K562 (cell line): ENCODE measurements at regions not wholly inside any gene's neighbourhood (a gene's known extent, or its start where the extent isn't known, plus 50 kb on each side); places are given as distances from the start of the nearest gene placed in this dataset.

ENCODE experiments used
- ATAC-seq: fragments of 200-7000 bp; cut with Tn5 transposase; 3 replicates; pipeline ENCODE4 v1.9.1; 2020; ENCODE audit warnings: moderate library complexity
- BruUV-seq: library from RNA; stranded (reverse); fragments of 400-500 nt; replicated peaks from 2 replicates; lab custom pipeline; 2021; lab: Mats Ljungman, UMichigan
- CTCF ChIA-PET: fragments of 300-600 bp; formaldehyde crosslinking; extraction: SDS; loops from one replicate; lab custom pipeline; 2021; ENCODE audit warnings: low intra/inter-chr PET ratio; lab: Yijun Ruan, JAX
- POLR2A ChIA-PET: fragments of 300-600, 350-650 bp; sonication (Branson Sonifier 250); formaldehyde crosslinking; extraction: SDS; loops from one replicate; lab custom pipeline; 2021; ENCODE audit warnings: antibody characterized with exemption, inconsistent platforms; lab: Yijun Ruan, JAX
- DNase-seq, 4 experiments: peaks; one replicate each; pipeline versions ENCODE4 v3.0.0 to v3.0.0-alpha.2; 2011 to 2018; ENCODE audit warnings: low spot score in 3 of 4, mixed read lengths in 3 of 4; ENCODE audit errors: extremely low read depth in 1 of 4
- FAIRE-seq: peaks from 2 replicates; lab custom pipeline; 2011; peaks lifted over from hg19 to GRCh38; lab: Jason Lieb, UNC
- H2AFZ ChIP-seq: 2 replicates; pipeline ENCODE4 v1.6.0; 2011; ENCODE audit warnings: low read depth, low read length, control low read depth, inconsistent platforms
- H3K27ac ChIP-seq: fragments of 200-600 bp; 3 replicates; pipeline ENCODE4 v1.8.0; 2011; ENCODE audit warnings: low read depth, mild to moderate bottlenecking, control low read depth, inconsistent platforms, low read length, moderate library complexity, mixed read lengths; ENCODE audit errors: extremely low read depth
- H3K27me3 ChIP-seq, 2 experiments: fragments of 300-600 bp in 1 of 2; 2 replicates in 1 of 2; 3 replicates in 1 of 2; pipeline versions ENCODE4 v1.6.0 to v1.8.0; 2011; ENCODE audit warnings: inconsistent platforms in 2 of 2, low read length in 2 of 2, mild to moderate bottlenecking in 1 of 2, mixed read lengths in 1 of 2, moderate library complexity in 1 of 2; ENCODE audit not compliant: control insufficient read depth in 2 of 2, insufficient read depth in 2 of 2
- H3K36me3 ChIP-seq: fragments of 300-600 bp; 3 replicates; pipeline ENCODE4 v1.8.0; 2011; ENCODE audit warnings: mild to moderate bottlenecking, low read length, inconsistent platforms; ENCODE audit not compliant: control insufficient read depth, insufficient read depth
- H3K4me1 ChIP-seq, 2 experiments: fragments of 200-600 bp in 1 of 2; replicated peaks in 1 of 2; 2 replicates in 1 of 2; 3 replicates in 1 of 2; pipeline versions ENCODE4 v1.5.1 to v1.8.0; 2011; ENCODE audit warnings: inconsistent platforms in 2 of 2, low read length in 2 of 2, mild to moderate bottlenecking in 1 of 2, mixed read lengths in 1 of 2, moderate library complexity in 1 of 2; ENCODE audit not compliant: control insufficient read depth in 2 of 2, insufficient read depth in 2 of 2
- H3K4me2 ChIP-seq: 2 replicates; pipeline ENCODE4 v1.6.1; 2011; ENCODE audit warnings: low read length, control low read depth, inconsistent platforms, mixed read lengths; ENCODE audit not compliant: insufficient read depth
- H3K4me3 ChIP-seq: fragments of 200-600 bp; sonication (generic), shearing (Covaris generic); 2 replicates; pipeline ENCODE4 v1.5.1; 2016; ENCODE audit warnings: control low read depth, inconsistent platforms
- H3K79me2 ChIP-seq: fragments of 200-600 bp; 3 replicates; pipeline ENCODE4 v1.8.0; 2011; ENCODE audit warnings: low read length, inconsistent platforms; ENCODE audit not compliant: control insufficient read depth, insufficient read depth
- H3K9ac ChIP-seq, 2 experiments: 2 replicates each; pipeline versions ENCODE4 v1.6.0 to v1.6.1; 2011; ENCODE audit warnings: low read depth in 2 of 2, low read length in 2 of 2, control low read depth in 1 of 2, inconsistent platforms in 1 of 2, mild to moderate bottlenecking in 1 of 2, mixed read lengths in 1 of 2; ENCODE audit not compliant: insufficient read depth in 1 of 2
- H3K9me1 ChIP-seq: one replicate; pipeline ENCODE4 v1.6.0; 2011; ENCODE audit warnings: inconsistent platforms, mild to moderate bottlenecking, low read length, moderate library complexity; ENCODE audit not compliant: control insufficient read depth, insufficient read depth
- H3K9me3 ChIP-seq: replicated peaks from 2 replicates; pipeline ENCODE4 v1.5.1; 2011; ENCODE audit warnings: low read depth, low read length, inconsistent platforms; ENCODE audit not compliant: control insufficient read depth, insufficient read depth
- H4K20me1 ChIP-seq: replicated peaks from 2 replicates; pipeline ENCODE4 v1.6.1; 2011; ENCODE audit warnings: low read length, inconsistent platforms, mixed read lengths; ENCODE audit not compliant: control insufficient read depth, insufficient read depth
- HDAC3 ChIP-seq: fragments of 450-650 bp; IDR thresholded peaks from 2 replicates; pipeline ENCODE4 v1.6.1; 2018; ENCODE audit warnings: borderline replicate concordance, mild to moderate bottlenecking, moderate library complexity; ENCODE audit not compliant: partially characterized antibody
- NONO ChIP-seq, 2 experiments: fragments of 200-400 bp in 1 of 2; fragments of 450-650 bp in 1 of 2; formaldehyde crosslinking in 1 of 2; IDR thresholded peaks; 2 replicates each; pipeline ENCODE4 v1.6.1; 2017; ENCODE audit warnings: low read depth in 2 of 2, mild to moderate bottlenecking in 2 of 2, moderate library complexity in 2 of 2, low read length in 1 of 2
- RBFOX2 ChIP-seq: fragments of 200-400 bp; formaldehyde crosslinking; IDR thresholded peaks from 2 replicates; pipeline ENCODE4 v1.6.1; 2017; ENCODE audit warnings: low read depth, mild to moderate bottlenecking, low read length, moderate library complexity
- ZNF274 ChIP-seq: IDR thresholded peaks from 2 replicates; pipeline ENCODE4 v1.6.1; 2011; ENCODE audit warnings: low read depth, mild to moderate bottlenecking, low read length, moderate library complexity, borderline replicate concordance
- ZNF316 ChIP-seq: fragments of 450-650 bp; IDR thresholded peaks from 2 replicates; pipeline ENCODE4 v1.6.1; 2016
- ZNF699 ChIP-seq: fragments of 250-450 bp; sonication (Bioruptor Pico); IDR thresholded peaks from 2 replicates; pipeline ENCODE4 v1.8.0; 2021; ENCODE audit warnings: mild to moderate bottlenecking, moderate library complexity; ENCODE audit not compliant: insufficient replicate concordance
- ZNF77 ChIP-seq: fragments of 250-450 bp; sonication (Bioruptor Pico); IDR thresholded peaks from 2 replicates; pipeline ENCODE4 v1.5.0; 2020
- WGBS: fragments of 100-300 bp; shearing (Covaris generic); methylation state at CpG from one replicate; pipeline ENCODE4 v1.1.6; 2016; ENCODE audit warnings: low coverage, mixed read lengths; ENCODE audit not compliant: insufficient coverage; ENCODE audit errors: missing lambda C conversion rate; 5-methylcytosine and 5-hydroxymethylcytosine counted together
- in situ Hi-C: fragments of 300-500 bp; cut with MboI; formaldehyde crosslinking; loops from 4 replicates; pipeline ENCODE4 v1.15.0; 2018; ENCODE audit warnings: inconsistent platforms, mixed read lengths
- intact Hi-C: fragments of 100-400 bp; cut with micrococcal nuclease; formaldehyde crosslinking; loops from 2 replicates; pipeline ENCODE4 v1.14.2; 2022
- TF ChIP-seq, protein P1 (sequence below): sonication (generic); formaldehyde crosslinking; IDR thresholded peaks from 2 replicates; pipeline ENCODE4 v1.9.0; 2022; ENCODE audit warnings: mild to moderate bottlenecking, missing genetic modification reagents

DNA sequence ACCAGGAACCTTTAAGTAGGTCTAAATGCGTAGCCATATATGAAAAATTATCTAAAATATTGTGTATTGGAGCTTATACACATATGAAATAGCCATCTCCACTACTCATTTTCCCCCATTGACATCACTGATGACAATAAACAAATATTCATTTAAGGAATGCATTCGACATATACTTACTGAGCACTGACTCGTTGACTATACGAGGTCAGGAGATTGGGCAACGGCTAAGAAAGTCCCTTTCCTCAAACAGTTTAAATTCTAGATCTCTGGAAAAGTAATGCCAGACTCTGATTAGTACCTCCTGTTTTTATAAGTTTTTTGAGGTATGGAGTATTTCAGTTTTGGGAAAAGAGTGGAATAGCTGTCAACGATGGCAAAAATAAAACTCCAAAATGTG lies 139.4 kb upstream of the DIO2 start:
- BruUV-seq = no TSS peak
- Histone ChIP-seq H3K27me3 (no peaks in the 10 kb centered on the region), H3K27ac (no peak overlapping the region), H3K9me3 (no peaks in the 10 kb centered on the region), H3K4me1 (no peaks in the 10 kb centered on the region), H3K36me3 (no peaks in the 10 kb centered on the region), H4K20me1 (no peaks in the 10 kb centered on the region), H3K9ac (no peak overlapping the region), H3K79me2 (no peaks in the 10 kb centered on the region), H3K4me2 (no peak overlapping the region), H3K9me1 (no peaks in the 10 kb centered on the region), H3K4me3 (no peak overlapping the region), H2AFZ (no peak overlapping the region)
- CTCF ChIA-PET = no interaction called here
- in situ Hi-C loops = no loop called here
- TF ChIP-seq, protein P1, sequence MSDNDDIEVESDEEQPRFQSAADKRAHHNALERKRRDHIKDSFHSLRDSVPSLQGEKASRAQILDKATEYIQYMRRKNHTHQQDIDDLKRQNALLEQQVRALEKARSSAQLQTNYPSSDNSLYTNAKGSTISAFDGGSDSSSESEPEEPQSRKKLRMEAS (CRISPR knock-in tag) = no peak
- no peak for TF ChIP-seq ZNF316
- TF ChIP-seq ZNF77 = no peak
- TF ChIP-seq HDAC3 = no peak
- no peak for TF ChIP-seq NONO (IDR thresholded peaks at IDR 0.05; ENCODE audit: low read depth in 2 of 2, low read length in 1 of 2)
- TF ChIP-seq RBFOX2 = no peak
- intact Hi-C loops = no loop called here
- FAIRE-seq (no peak), DNase-seq (no peak), ATAC-seq (no peak)
- POLR2A ChIA-PET = no interaction called here
- 0% methylated on average over 5 of the region's 6 CpGs for WGBS

DNA sequence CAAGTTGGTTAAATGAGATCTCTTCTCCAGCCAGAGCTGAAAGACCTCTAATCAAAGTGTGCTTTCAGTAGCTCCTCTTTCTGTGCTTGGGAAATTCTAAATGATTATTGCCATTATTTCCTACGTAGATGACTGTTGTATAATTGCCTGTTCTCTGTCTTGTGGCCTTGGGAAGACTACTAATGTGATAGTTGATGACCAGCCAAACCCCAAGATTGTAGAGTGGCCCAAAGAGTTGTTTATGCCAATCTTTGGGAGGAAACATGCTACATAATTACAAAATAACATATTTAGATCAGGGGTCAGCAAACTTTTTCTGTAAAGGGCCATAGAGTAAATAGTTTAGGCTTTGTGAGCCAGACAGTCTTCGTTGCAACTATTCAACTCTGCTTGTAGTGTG lies 135.1 kb upstream of the DIO2 start:
- H3K9me3 ChIP-seq = no peaks in the 10 kb centered on the region
- H4K20me1 ChIP-seq = no peaks in the 10 kb centered on the region
- no peak overlapping the region for H3K27ac ChIP-seq
- H3K36me3 ChIP-seq = no peaks in the 10 kb centered on the region
- BruUV-seq = no TSS peak
- no peaks in the 10 kb centered on the region for H3K79me2 ChIP-seq
- H3K4me2 ChIP-seq = no peak overlapping the region
- H3K9ac ChIP-seq = no peak overlapping the region
- FAIRE-seq (no peak), DNase-seq (no peak), ATAC-seq (no peak)
- 0% methylated on average over 1 of the region's 2 CpGs for WGBS
- intact Hi-C loops = no loop called here
- in situ Hi-C loops = no loop called here
- POLR2A ChIA-PET = no interaction called here
- H3K9me1 ChIP-seq = no peaks in the 10 kb centered on the region
- H2AFZ ChIP-seq = no peak overlapping the region
- TF ChIP-seq ZNF274 = no peak
- TF ChIP-seq ZNF699 (CRISPR knock-in tag) = no peak
- TF ChIP-seq, all 486 proteins: peak for 0
- H3K27me3 ChIP-seq = no peaks in the 10 kb centered on the region
- no peaks in the 10 kb centered on the region for H3K4me1 ChIP-seq
- CTCF ChIA-PET = no interaction called here
- H3K4me3 ChIP-seq = no peak overlapping the region
